ENCODE measurements at regions not wholly inside any gene's neighbourhood (a gene's known extent, or its start where the extent isn't known, plus 50 kb on each side); places are given as distances from the start of the nearest gene placed in this dataset.

DNA sequence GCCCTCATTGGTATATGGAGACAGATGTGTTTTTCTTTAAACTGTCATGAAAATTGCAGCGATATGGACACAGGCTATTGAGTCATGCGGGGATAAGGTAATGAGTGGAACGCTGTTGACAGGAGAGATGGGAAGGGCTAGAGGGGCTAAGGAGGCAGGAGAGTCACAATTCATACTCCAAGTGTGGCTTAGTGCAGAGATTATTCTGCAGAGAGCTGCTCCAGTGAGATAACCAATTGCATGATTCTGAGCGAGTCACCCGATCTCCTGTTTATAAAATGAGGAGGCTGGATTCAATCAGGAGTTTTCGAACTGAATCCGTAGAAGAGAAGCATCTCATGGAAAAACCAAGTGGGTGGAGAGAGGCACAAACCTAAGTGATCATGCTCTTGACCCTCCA, 106.4 kb upstream of the PLEKHG7 start:
- TF ChIP-seq, protein P1, sequence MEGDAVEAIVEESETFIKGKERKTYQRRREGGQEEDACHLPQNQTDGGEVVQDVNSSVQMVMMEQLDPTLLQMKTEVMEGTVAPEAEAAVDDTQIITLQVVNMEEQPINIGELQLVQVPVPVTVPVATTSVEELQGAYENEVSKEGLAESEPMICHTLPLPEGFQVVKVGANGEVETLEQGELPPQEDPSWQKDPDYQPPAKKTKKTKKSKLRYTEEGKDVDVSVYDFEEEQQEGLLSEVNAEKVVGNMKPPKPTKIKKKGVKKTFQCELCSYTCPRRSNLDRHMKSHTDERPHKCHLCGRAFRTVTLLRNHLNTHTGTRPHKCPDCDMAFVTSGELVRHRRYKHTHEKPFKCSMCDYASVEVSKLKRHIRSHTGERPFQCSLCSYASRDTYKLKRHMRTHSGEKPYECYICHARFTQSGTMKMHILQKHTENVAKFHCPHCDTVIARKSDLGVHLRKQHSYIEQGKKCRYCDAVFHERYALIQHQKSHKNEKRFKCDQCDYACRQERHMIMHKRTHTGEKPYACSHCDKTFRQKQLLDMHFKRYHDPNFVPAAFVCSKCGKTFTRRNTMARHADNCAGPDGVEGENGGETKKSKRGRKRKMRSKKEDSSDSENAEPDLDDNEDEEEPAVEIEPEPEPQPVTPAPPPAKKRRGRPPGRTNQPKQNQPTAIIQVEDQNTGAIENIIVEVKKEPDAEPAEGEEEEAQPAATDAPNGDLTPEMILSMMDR (conservative IDR thresholded peaks at IDR 0.05): no peak
- no peak for TF ChIP-seq ZFX (IDR thresholded peaks at IDR 0.05)
